GM19452 (cell line): ENCODE measurements at regions not wholly inside any gene's neighbourhood (a gene's known extent, or its start where the extent isn't known, plus 50 kb on each side); places are given as distances from the start of the nearest gene placed in this dataset.
"Not testable (repeated sequence)": the region's sequence is repeated elsewhere in the genome, so short reads cannot be mapped to it uniquely, and the experiment has no call there.

ENCODE experiments used
- ATAC-seq: cut with Tn5 transposase; IDR thresholded peaks from one replicate; pipeline ENCODE4 v1.9.1; 2021; ENCODE audit not compliant: unreplicated experiment

GRCh38 chrX:118212817-118213183 is 96.2 kb upstream of the KLHL13 start:
- ATAC-seq = peak; percentile 76

- no peak for ATAC-seq
These were observed 98.7 kb upstream of the KLHL13 start for GRCh38 chrX:118215346-118215745.

- ATAC-seq = no peak
These were observed 99.5 kb upstream of the KLHL13 start for GRCh38 chrX:118216087-118216486.

- no peak for ATAC-seq
These were observed 99.9 kb upstream of the KLHL13 start for GRCh38 chrX:118216509-118216908.

- no peak for ATAC-seq
These were observed 101.5 kb upstream of the KLHL13 start for GRCh38 chrX:118218079-118218478.

- no peak for ATAC-seq
These were observed 102.3 kb upstream of the KLHL13 start for GRCh38 chrX:118218940-118219339.

GRCh38 chrX:118219866-118220265 is 103.3 kb upstream of the KLHL13 start:
- ATAC-seq = no peak

GRCh38 chrX:118220509-118220908 is 103.9 kb upstream of the KLHL13 start:
- ATAC-seq = no peak

- no peak for ATAC-seq
These were observed 104.7 kb upstream of the KLHL13 start for GRCh38 chrX:118221270-118221669.

- ATAC-seq = no peak
These were observed 105.1 kb upstream of the KLHL13 start for GRCh38 chrX:118221733-118222132.

- ATAC-seq = no peak
These were observed 105.8 kb upstream of the KLHL13 start for GRCh38 chrX:118222421-118222820.

- peak; percentile 78 for ATAC-seq
These were observed 109.3 kb upstream of the KLHL13 start for GRCh38 chrX:118225711-118226428.

- no peak for ATAC-seq
These were observed 111.4 kb upstream of the KLHL13 start for GRCh38 chrX:118228041-118228440.

GRCh38 chrX:118228456-118228855 is 111.8 kb upstream of the KLHL13 start:
- ATAC-seq = no peak

GRCh38 chrX:118231464-118231863 is 114.4 kb upstream of the WDR44 start:
- ATAC-seq = no peak

GRCh38 chrX:118239178-118239870 is 106.6 kb upstream of the WDR44 start:
- ATAC-seq = no peak

- ATAC-seq = no peak
These were observed 105.8 kb upstream of the WDR44 start for GRCh38 chrX:118239913-118240698.

GRCh38 chrX:118246961-118247360 is 98.9 kb upstream of the WDR44 start:
- not testable (repeated sequence) for ATAC-seq

- no peak for ATAC-seq
These were observed 96.8 kb upstream of the WDR44 start for GRCh38 chrX:118249146-118249545.

GRCh38 chrX:118250445-118250844 is 95.5 kb upstream of the WDR44 start:
- no peak for ATAC-seq

- ATAC-seq = no peak
These were observed 94.6 kb upstream of the WDR44 start for GRCh38 chrX:118251271-118251670.

- no peak for ATAC-seq
These were observed 92.9 kb upstream of the WDR44 start for GRCh38 chrX:118252967-118253366.
